OCI-M1 (cell line): ENCODE measurements at regions not wholly inside any gene's neighbourhood (a gene's known extent, or its start where the extent isn't known, plus 50 kb on each side); places are given as distances from the start of the nearest gene placed in this dataset.

Source experiments
- DNase-seq: peaks from one replicate; lab custom pipeline; 2025; lab: John Stamatoyannopoulos, UW

GRCh38 chr13:40116008-40116407 lies 460.5 kb downstream of the COG6 start:
- peak; percentile 87 for DNase-seq

GRCh38 chr13:40118337-40118736 lies 462.9 kb downstream of the COG6 start:
- DNase-seq, result no peak

GRCh38 chr13:40119852-40120251 lies 464.4 kb downstream of the COG6 start:
- DNase-seq, result no peak

GRCh38 chr13:40120288-40120687 lies 464.8 kb downstream of the COG6 start:
- no peak for DNase-seq

- no peak for DNase-seq
Observed at GRCh38 chr13:40120781-40121180, 465.3 kb downstream of the COG6 start.

- no peak for DNase-seq
Observed at GRCh38 chr13:40121722-40122121, 466.3 kb downstream of the COG6 start.

- DNase-seq, result no peak
Observed at GRCh38 chr13:40123962-40124632, 468.6 kb downstream of the COG6 start.

- no peak for DNase-seq
Observed at GRCh38 chr13:40124633-40125015, 469.2 kb downstream of the COG6 start.

GRCh38 chr13:40125336-40125735 lies 469.9 kb downstream of the COG6 start:
- DNase-seq, result no peak

GRCh38 chr13:40126306-40127085 lies 471.0 kb downstream of the COG6 start:
- no peak for DNase-seq

- no peak for DNase-seq
Observed at GRCh38 chr13:40127476-40127875, 472.0 kb downstream of the COG6 start.

GRCh38 chr13:40127925-40128324 lies 472.5 kb downstream of the COG6 start:
- DNase-seq, result no peak

GRCh38 chr13:40129467-40129866 lies 474.0 kb downstream of the COG6 start:
- DNase-seq, result no peak

- no peak for DNase-seq
Observed at GRCh38 chr13:40130871-40131636, 475.6 kb downstream of the COG6 start.

GRCh38 chr13:40132249-40132648 lies 476.8 kb downstream of the COG6 start:
- no peak for DNase-seq

- no peak for DNase-seq
Observed at GRCh38 chr13:40136896-40137295, 481.4 kb downstream of the COG6 start.

- no peak for DNase-seq
Observed at GRCh38 chr13:40137400-40137799, 481.9 kb downstream of the COG6 start.

- no peak for DNase-seq
Observed at GRCh38 chr13:40139896-40140520, 484.5 kb downstream of the COG6 start.

GRCh38 chr13:40141859-40142555 lies 486.5 kb downstream of the COG6 start:
- DNase-seq, result no peak

GRCh38 chr13:40143106-40143505 lies 487.6 kb downstream of the COG6 start:
- DNase-seq, result no peak

- DNase-seq, result no peak
Observed at GRCh38 chr13:40143559-40143958, 488.1 kb downstream of the COG6 start.

- no peak for DNase-seq
Observed at GRCh38 chr13:40145139-40145538, 489.7 kb downstream of the COG6 start.
